Stomach (tissue), 8 donors: ENCODE measurements at regions not wholly inside any gene's neighbourhood (a gene's known extent, or its start where the extent isn't known, plus 50 kb on each side); places are given as distances from the start of the nearest gene placed in this dataset.

Source experiments
- DNase-seq, 2 donors: peaks; one replicate each; pipeline versions ENCODE4 v3.0.0 to v3.0.0-alpha.2; 2013 to 2019
- H3K27ac ChIP-seq, 5 donors: fragments of 200-600 bp in 4 of 5; sonication (generic) in 4 of 5; one replicate each; pipeline ENCODE4 v1.5.1; 2013 to 2019; ENCODE audit warnings: mild to moderate bottlenecking in 1 of 5, moderate library complexity in 1 of 5
- H3K27me3 ChIP-seq, 3 donors: fragments of 200-600 bp; sonication (generic); one replicate each; pipeline ENCODE4 v1.5.1; 2017 to 2019; ENCODE audit warnings: mixed run types in 1 of 3
- H3K36me3 ChIP-seq, 4 donors: fragments of 200-600 bp; sonication (generic); 1 replicate in 3 of 4; 2 replicates in 1 of 4; pipeline ENCODE4 v1.5.1; 2016 to 2019
- H3K4me1 ChIP-seq, 4 donors: fragments of 200-600 bp; sonication (generic); one replicate each; pipeline ENCODE4 v1.5.1; 2016 to 2019
- H3K4me3 ChIP-seq, 4 donors: fragments of 200-600 bp; sonication (generic) in 3 of 4; one replicate each; pipeline ENCODE4 v1.5.1; 2016 to 2019; ENCODE audit warnings: mild to moderate bottlenecking in 1 of 4
- H3K9me3 ChIP-seq, 4 donors: fragments of 200-600 bp; sonication (generic); one replicate each; pipeline ENCODE4 v1.5.1; 2016 to 2019
- CTCF ChIP-seq, 7 experiments: fragments of 450-650 bp in 4 of 7; fragments of 200-600 bp in 3 of 7; sonication (generic) in 3 of 7; IDR thresholded peaks; one replicate each; pipeline ENCODE4 v1.5.1; 2016 to 2019; ENCODE audit warnings: antibody characterized with exemption in 7 of 7, control low read depth in 2 of 7, mild to moderate bottlenecking in 1 of 7
- EP300 ChIP-seq: sonication (generic); formaldehyde crosslinking; IDR thresholded peaks from one replicate; pipeline ENCODE4 v1.6.1; 2017; ENCODE audit warnings: antibody characterized with exemption
- POLR2A ChIP-seq, 4 donors: fragments of 450-650 bp; IDR thresholded peaks; one replicate each; pipeline ENCODE4 v1.6.1; 2016; ENCODE audit warnings: antibody characterized with exemption in 4 of 4, control low read depth in 2 of 4, mild to moderate bottlenecking in 1 of 4, moderate library complexity in 1 of 4
- POLR2AphosphoS5 ChIP-seq, 3 donors: sonication (generic); formaldehyde crosslinking; IDR thresholded peaks; one replicate each; pipeline ENCODE4 v1.6.1; 2016; ENCODE audit warnings: antibody characterized with exemption in 3 of 3
- WGBS, 5 donors: extraction: QIAGEN DNeasy Blood & Tissue Kit in 3 of 5; methylation state at CpG; one replicate each; pipeline versions ENCODE4 v1.1.5 to v1.1.7; 2013 to 2018; 5-methylcytosine and 5-hydroxymethylcytosine counted together
- intact Hi-C: fragments of 100-400 bp; cut with DNase I; formaldehyde crosslinking; loops from one replicate; pipeline ENCODE4 v1.15.1; 2023; ENCODE audit warnings: low total_unique reads
- donor health status: healthy with polysubstance abuse.
- donor health status: Bipolar disorder and iron deficiency.
- donor health status: healthy.

- intact Hi-C loops: no loop called here
- no peaks in the 10 kb centered on the region for H3K4me1 ChIP-seq
- H3K27me3 ChIP-seq: peaks cover 0 to 11% (median 0%) of the 10 kb centered on the region in 3 donors
- 81 to 100% (median 89%) methylated on average over 1 of the region's 1 CpG for WGBS, 5 donors
- H3K4me3 ChIP-seq: no peak overlapping the region
- no peaks in the 10 kb centered on the region for H3K36me3 ChIP-seq
- TF ChIP-seq CTCF (IDR thresholded peaks at IDR 0.05) (no peak), EP300 (no peak), POLR2AphosphoS5 (IDR thresholded peaks at IDR 0.05) (no peak), POLR2A (IDR thresholded peaks at IDR 0.05) (no peak)
- H3K27ac ChIP-seq: no peak overlapping the region
- peaks cover 0 to 5% (median 0%) of the 10 kb centered on the region in 4 donors for H3K9me3 ChIP-seq
- no peak for DNase-seq
Observed at GRCh38 chrX:39202641-39203040, 401.4 kb downstream of the MID1IP1 start.

GRCh38 chrX:39203427-39203826 lies 402.2 kb downstream of the MID1IP1 start:
- TF ChIP-seq POLR2AphosphoS5 (IDR thresholded peaks at IDR 0.05) (no peak), CTCF (IDR thresholded peaks at IDR 0.05) (no peak), EP300 (no peak)
- Histone ChIP-seq H3K4me3 (no peak overlapping the region), H3K4me1 (no peaks in the 10 kb centered on the region), H3K27ac (no peak overlapping the region), H3K9me3 (no peaks in the 10 kb centered on the region), H3K27me3 (peaks cover 0 to 11% (median 0%) of the 10 kb centered on the region in 3 donors), H3K36me3 (no peaks in the 10 kb centered on the region)
- intact Hi-C loops: no loop called here
- 61 to 78% (median 69%) methylated on average over 3 of the region's 3 CpGs for WGBS, 5 donors
- DNase-seq: no peak

GRCh38 chrX:39204353-39204752 lies 403.1 kb downstream of the MID1IP1 start:
- DNase-seq: peak in 1 of 2 donors; percentile 19
- no peaks in the 10 kb centered on the region for H3K4me1 ChIP-seq
- H3K4me3 ChIP-seq: no peak overlapping the region
- peaks cover 0 to 11% (median 0%) of the 10 kb centered on the region in 3 donors for H3K27me3 ChIP-seq
- H3K9me3 ChIP-seq: no peaks in the 10 kb centered on the region
- TF ChIP-seq POLR2AphosphoS5 (IDR thresholded peaks at IDR 0.05) (no peak), POLR2A (IDR thresholded peaks at IDR 0.05) (no peak), CTCF (IDR thresholded peaks at IDR 0.05) (no peak), EP300 (no peak)
- intact Hi-C loops: no loop called here
- 38 to 57% (median 52%) methylated on average over 2 of the region's 2 CpGs for WGBS, 5 donors
- no peak overlapping the region for H3K27ac ChIP-seq
- no peaks in the 10 kb centered on the region for H3K36me3 ChIP-seq

GRCh38 chrX:39204945-39205344 lies 403.7 kb downstream of the MID1IP1 start:
- H3K4me3 ChIP-seq: no peak overlapping the region
- 70 to 100% (median 77%) methylated on average over 1 of the region's 1 CpG for WGBS, 5 donors
- peaks cover 0 to 11% (median 0%) of the 10 kb centered on the region in 3 donors for H3K27me3 ChIP-seq
- H3K9me3 ChIP-seq: peaks cover 0 to 5% (median 0%) of the 10 kb centered on the region in 4 donors
- no peaks in the 10 kb centered on the region for H3K4me1 ChIP-seq
- intact Hi-C loops: no loop called here
- H3K36me3 ChIP-seq: no peaks in the 10 kb centered on the region
- no peak for DNase-seq
- H3K27ac ChIP-seq: no peak overlapping the region
- TF ChIP-seq CTCF (IDR thresholded peaks at IDR 0.05) (no peak), EP300 (no peak), POLR2AphosphoS5 (IDR thresholded peaks at IDR 0.05) (no peak), POLR2A (IDR thresholded peaks at IDR 0.05) (no peak)
